HEK293T (cell line): ENCODE measurements at regions not wholly inside any gene's neighbourhood (a gene's known extent, or its start where the extent isn't known, plus 50 kb on each side); places are given as distances from the start of the nearest gene placed in this dataset.

Experiments
- SUZ12 ChIP-seq: fragments of 450-650 bp; IDR thresholded peaks from 2 replicates; pipeline ENCODE4 v1.6.1; 2016; ENCODE audit warnings: mild to moderate bottlenecking
- TARDBP ChIP-seq: fragments of 450-650 bp; IDR thresholded peaks from 2 replicates; pipeline ENCODE4 v1.6.1; 2016

- TF ChIP-seq TARDBP = no peak
- no peak for TF ChIP-seq SUZ12
Measured at GRCh38 chr7:23941551-23941950, 231.5 kb downstream of the STK31 start.
